22Rv1 (cell line): ENCODE measurements at regions not wholly inside any gene's neighbourhood (a gene's known extent, or its start where the extent isn't known, plus 50 kb on each side); places are given as distances from the start of the nearest gene placed in this dataset.

Experiments used
- H3K27ac ChIP-seq: fragments of 450-650 bp; 2 replicates; pipeline ENCODE4 v1.5.1; 2017
- CTCF ChIP-seq: fragments of 450-650 bp; IDR thresholded peaks from 2 replicates; pipeline ENCODE4 v1.5.1; 2017; ENCODE audit warnings: mild to moderate bottlenecking
- ZFX ChIP-seq: fragments of 450-650 bp; IDR thresholded peaks from 2 replicates; pipeline ENCODE4 v1.6.1; 2017; ENCODE audit warnings: antibody characterized with exemption, borderline replicate concordance

GRCh38 chr22:19634226-19634975 lies 79.9 kb upstream of the SEPTIN5 start:
- H3K27ac ChIP-seq = no peak overlapping the region
- TF ChIP-seq ZFX (no peak), CTCF (no peak)

DNA sequence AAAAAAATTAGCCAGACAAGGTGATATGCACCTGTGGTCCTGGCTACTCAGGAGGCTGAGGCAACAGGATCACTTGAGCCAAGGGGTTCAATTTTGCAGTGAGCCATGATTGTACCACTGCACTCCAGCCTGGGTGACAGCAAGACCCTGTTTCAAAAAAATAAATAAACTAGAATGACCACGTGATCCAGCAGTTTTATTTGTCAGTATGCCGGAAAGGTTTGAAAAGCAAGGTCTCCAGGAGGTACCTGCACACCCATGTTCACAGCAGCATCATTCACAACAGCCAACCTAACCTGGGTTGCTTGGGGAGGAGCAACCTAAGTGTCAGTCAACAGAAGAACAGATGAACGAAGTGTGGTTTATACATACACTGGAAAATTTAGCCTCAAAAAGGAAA lies 78.7 kb upstream of the SEPTIN5 start:
- TF ChIP-seq CTCF (no peak), ZFX (no peak)

GRCh38 chr22:19636696-19637407 lies 77.5 kb upstream of the SEPTIN5 start:
- no peak overlapping the region for H3K27ac ChIP-seq
- TF ChIP-seq CTCF = no peak
- TF ChIP-seq ZFX = no peak

More for the DNA sequence above, 78.7 kb upstream of the SEPTIN5 start:
- H3K27ac ChIP-seq = no peak overlapping the region

GRCh38 chr22:19637408-19638281 lies 76.7 kb upstream of the SEPTIN5 start:
- no peak for TF ChIP-seq CTCF
- TF ChIP-seq ZFX = no peak
- H3K27ac ChIP-seq = no peak overlapping the region

DNA sequence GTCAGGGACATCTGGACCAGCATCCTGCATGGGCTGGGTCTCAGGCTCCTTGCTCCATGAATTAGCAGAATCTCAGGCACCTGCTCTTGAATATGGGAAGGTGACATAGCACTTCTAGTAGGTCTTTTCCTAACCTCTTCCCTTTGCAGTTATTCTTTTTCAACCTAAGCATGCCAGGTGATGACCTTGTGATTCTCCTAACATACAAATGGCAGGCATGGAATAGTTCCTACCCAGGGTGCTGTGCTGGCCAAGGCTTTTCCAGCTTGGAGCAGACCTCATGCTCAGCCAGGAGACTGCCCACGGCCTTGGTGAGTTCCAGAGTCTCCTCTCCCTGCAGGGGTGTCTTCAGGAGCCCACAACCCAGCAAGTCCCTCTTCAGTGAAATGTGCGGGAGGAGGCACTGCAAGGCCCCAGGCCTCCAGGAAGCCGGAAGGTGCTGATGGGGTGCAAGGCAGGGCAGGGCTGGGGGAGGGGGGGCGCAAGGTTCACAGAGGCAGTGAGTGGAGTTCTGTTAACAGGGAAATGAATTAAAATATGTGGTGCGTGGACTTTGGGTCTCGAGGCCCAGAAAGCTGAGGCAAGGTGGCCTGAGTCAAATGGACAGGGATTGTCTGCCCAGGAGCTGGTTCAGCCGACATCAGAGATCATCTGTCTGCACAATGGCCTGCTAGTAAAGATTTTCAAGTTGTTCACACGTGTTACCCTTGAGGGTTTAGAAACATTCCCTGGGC lies 75.9 kb upstream of the SEPTIN5 start:
- TF ChIP-seq CTCF = no peak
- no peak for TF ChIP-seq ZFX
- H3K27ac ChIP-seq = no peak overlapping the region

GRCh38 chr22:19639610-19640135 lies 74.6 kb upstream of the SEPTIN5 start:
- H3K27ac ChIP-seq = no peak overlapping the region
- TF ChIP-seq CTCF (no peak), ZFX (no peak)
